ENCODE measurements at regions not wholly inside any gene's neighbourhood (a gene's known extent, or its start where the extent isn't known, plus 50 kb on each side); places are given as distances from the start of the nearest gene placed in this dataset.

DNA sequence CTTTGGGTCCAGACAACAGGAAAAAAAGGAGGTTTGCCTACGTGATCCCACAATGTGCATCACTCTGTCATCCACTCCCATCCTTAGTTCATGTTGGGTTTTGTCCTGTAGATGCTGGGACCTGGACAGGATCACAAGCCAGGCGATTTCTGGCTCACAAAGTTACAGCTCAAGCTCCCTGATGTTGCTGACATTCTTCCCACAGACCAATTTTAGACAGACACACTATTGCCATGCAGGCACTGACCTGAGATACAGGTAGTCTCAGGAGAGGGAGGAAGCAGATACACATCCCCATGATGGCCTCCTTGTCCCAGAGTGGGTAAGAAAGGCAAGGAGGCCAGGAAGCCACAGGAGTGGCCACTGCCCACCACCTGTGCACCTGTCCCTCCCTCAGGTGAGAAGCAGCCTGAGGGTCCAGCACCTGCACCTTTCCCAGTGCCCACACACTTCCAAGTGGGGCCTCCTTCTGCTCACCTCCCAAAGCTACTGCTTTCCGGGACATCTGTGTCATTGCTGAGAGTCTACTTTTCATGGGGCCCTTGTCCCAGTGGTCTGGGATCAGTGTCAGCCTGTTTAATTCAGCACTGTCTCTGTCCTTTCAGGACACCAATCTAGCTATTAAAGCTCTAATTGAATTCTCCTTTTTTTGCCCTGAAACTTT is 52.0 kb upstream of the TOP3B start:
- BruUV-seq (replicated peaks) = no TSS peak
- ChIA-PET POLR2A (interaction anchor here (0.7 to 0.8 kb wide), 2 partner anchors 48 to 51 kb away, joined by 3 read pairs; no protein-coding TSS in a partner anchor), CTCF (interaction anchor here (0.6 to 1.6 kb wide), 3 partner anchors 26 to 1679 kb away, joined by 3 to 6 read pairs (median 3); no protein-coding TSS in a partner anchor)
- Mint-ChIP-seq H3K36me3 (ENCODE audit: insufficient read depth, unreplicated experiment) (no peaks in the 10 kb centered on the region), H3K27me3 (ENCODE audit: insufficient read depth, unreplicated experiment) (peaks cover 49% of the 10 kb centered on the region), H3K27ac (ENCODE audit: low read depth, unreplicated experiment) (no peak overlapping the region), H3K9me3 (ENCODE audit: unreplicated experiment) (no peaks in the 10 kb centered on the region), H3K4me3 (ENCODE audit: unreplicated experiment) (no peak overlapping the region), H3K4me1 (ENCODE audit: insufficient read depth, unreplicated experiment) (no peaks in the 10 kb centered on the region)
- no peak for DNase-seq (ENCODE audit: unreplicated experiment)
- intact Hi-C loops (cut with micrococcal nuclease) = no loop called here
- TF ChIP-seq, protein P1, sequence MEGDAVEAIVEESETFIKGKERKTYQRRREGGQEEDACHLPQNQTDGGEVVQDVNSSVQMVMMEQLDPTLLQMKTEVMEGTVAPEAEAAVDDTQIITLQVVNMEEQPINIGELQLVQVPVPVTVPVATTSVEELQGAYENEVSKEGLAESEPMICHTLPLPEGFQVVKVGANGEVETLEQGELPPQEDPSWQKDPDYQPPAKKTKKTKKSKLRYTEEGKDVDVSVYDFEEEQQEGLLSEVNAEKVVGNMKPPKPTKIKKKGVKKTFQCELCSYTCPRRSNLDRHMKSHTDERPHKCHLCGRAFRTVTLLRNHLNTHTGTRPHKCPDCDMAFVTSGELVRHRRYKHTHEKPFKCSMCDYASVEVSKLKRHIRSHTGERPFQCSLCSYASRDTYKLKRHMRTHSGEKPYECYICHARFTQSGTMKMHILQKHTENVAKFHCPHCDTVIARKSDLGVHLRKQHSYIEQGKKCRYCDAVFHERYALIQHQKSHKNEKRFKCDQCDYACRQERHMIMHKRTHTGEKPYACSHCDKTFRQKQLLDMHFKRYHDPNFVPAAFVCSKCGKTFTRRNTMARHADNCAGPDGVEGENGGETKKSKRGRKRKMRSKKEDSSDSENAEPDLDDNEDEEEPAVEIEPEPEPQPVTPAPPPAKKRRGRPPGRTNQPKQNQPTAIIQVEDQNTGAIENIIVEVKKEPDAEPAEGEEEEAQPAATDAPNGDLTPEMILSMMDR (IDR thresholded peaks at IDR 0.05; ENCODE audit: unreplicated experiment) = no peak

DNA sequence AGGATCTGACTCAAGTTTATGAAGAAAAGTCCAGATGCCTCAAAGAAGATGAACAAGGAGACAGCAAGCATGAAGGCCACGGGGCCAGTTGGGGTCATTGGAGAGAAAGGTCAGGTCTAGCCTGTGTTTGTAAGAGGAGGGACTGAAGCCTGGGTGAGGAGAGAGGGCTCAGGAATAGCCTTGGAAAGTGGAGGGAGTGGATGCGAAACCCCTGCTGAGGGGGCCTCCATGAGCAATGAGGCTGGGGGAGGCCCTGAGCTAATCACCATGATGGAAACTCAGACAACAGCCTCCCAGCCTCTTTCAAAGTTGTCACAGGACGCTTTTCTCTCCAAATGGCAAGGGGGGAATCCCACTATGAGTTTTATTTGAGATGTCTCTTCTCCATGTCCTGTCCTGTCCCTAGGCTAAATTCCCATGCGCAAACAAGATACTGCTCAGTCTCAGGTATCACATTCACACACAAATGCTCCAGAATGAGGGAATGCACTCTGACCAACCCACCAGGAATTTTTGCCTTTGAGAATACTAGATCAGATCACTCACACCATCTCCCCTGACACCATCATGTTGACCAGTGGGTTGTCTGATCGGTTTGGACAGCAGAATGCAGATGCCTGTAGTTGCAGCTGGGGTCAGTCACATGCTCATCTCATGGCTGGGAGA is 51.3 kb upstream of the TOP3B start:
- no peak for DNase-seq (ENCODE audit: unreplicated experiment)
- no peaks in the 10 kb centered on the region for H3K4me1 Mint-ChIP-seq (ENCODE audit: insufficient read depth, unreplicated experiment)
- no peaks in the 10 kb centered on the region for H3K9me3 Mint-ChIP-seq (ENCODE audit: unreplicated experiment)
- CTCF ChIA-PET = interaction anchor here (0.6 to 1.6 kb wide), 4 partner anchors 8 to 1680 kb away, joined by 3 to 6 read pairs (median 3); no protein-coding TSS in a partner anchor
- POLR2A ChIA-PET = interaction anchor here (0.7 kb wide), 1 partner anchor 52 kb away, joined by 3 read pairs; no protein-coding TSS in a partner anchor
- TF ChIP-seq, protein P1 (IDR thresholded peaks at IDR 0.05; ENCODE audit: unreplicated experiment) = no peak
- intact Hi-C loops (cut with micrococcal nuclease) = no loop called here
- no peak overlapping the region for H3K27ac Mint-ChIP-seq (ENCODE audit: low read depth, unreplicated experiment)
- H3K36me3 Mint-ChIP-seq (ENCODE audit: insufficient read depth, unreplicated experiment) = no peaks in the 10 kb centered on the region
- peaks cover 44% of the 10 kb centered on the region for H3K27me3 Mint-ChIP-seq (ENCODE audit: insufficient read depth, unreplicated experiment)
- no peak overlapping the region for H3K4me3 Mint-ChIP-seq (ENCODE audit: unreplicated experiment)
- BruUV-seq (replicated peaks) = no TSS peak

DNA sequence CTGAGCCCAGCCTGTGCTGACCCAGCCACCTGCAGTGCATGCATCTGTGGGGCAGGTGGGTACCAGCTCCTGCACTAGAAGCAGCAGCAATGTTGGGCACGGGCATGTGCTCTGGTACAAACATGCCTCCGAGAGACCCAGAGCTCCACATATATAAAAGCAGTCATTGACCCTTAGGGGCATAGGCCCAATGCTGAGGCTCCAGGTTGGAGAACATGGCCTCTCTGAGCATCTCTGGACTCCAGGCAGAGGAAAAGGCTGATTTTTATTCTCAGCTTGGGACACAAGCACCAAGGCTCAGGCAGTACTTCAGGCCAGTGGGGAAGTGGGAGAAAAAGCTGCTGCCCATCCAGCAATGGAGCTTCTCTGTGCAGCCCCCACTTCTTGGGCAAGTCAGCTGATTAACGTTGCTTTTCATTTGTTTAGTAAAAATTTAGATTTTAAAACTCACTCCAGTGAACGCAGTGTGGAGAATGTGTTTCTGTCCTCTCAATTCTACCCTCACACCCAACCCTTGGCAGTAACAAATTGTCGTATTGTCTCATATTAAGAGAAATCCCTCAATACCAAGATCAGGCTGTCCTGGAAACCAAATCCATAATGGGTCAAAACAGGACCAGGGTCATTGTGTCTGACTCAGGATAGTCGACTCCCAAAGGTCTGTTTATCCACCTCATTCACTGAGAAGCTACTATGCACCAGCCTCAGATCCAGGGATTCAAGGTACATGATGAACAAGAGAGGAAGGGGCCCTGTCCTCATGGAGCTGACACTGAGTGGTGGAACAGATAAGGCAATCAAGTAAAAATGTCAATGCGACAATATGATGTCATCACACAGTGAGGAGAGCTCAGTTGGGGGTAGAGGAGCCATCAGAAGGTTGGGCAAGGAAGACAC is 50.6 kb upstream of the TOP3B start:
- intact Hi-C loops (cut with micrococcal nuclease) = no loop called here
- no peaks in the 10 kb centered on the region for H3K9me3 Mint-ChIP-seq (ENCODE audit: unreplicated experiment)
- H3K4me3 Mint-ChIP-seq (ENCODE audit: unreplicated experiment) = no peak overlapping the region
- no peak overlapping the region for H3K27ac Mint-ChIP-seq (ENCODE audit: low read depth, unreplicated experiment)
- CTCF ChIA-PET = interaction anchor here (0.5 to 1.6 kb wide), 5 partner anchors 9 to 164 kb away, joined by 3 to 6 read pairs (median 3); no protein-coding TSS in a partner anchor
- POLR2A ChIA-PET = interaction anchor here (0.7 kb wide), 1 partner anchor 18 kb away, joined by 3 read pairs; no protein-coding TSS in a partner anchor
- TF ChIP-seq, protein P1 (IDR thresholded peaks at IDR 0.05; ENCODE audit: unreplicated experiment) = no peak
- no peaks in the 10 kb centered on the region for H3K36me3 Mint-ChIP-seq (ENCODE audit: insufficient read depth, unreplicated experiment)
- peaks cover 44% of the 10 kb centered on the region for H3K27me3 Mint-ChIP-seq (ENCODE audit: insufficient read depth, unreplicated experiment)
- BruUV-seq (replicated peaks) = no TSS peak
- no peaks in the 10 kb centered on the region for H3K4me1 Mint-ChIP-seq (ENCODE audit: insufficient read depth, unreplicated experiment)
- no peak for DNase-seq (ENCODE audit: unreplicated experiment)

Data from MCF 10A (cell line).